ENCODE measurements at regions not wholly inside any gene's neighbourhood (a gene's known extent, or its start where the extent isn't known, plus 50 kb on each side); places are given as distances from the start of the nearest gene placed in this dataset.

DNA sequence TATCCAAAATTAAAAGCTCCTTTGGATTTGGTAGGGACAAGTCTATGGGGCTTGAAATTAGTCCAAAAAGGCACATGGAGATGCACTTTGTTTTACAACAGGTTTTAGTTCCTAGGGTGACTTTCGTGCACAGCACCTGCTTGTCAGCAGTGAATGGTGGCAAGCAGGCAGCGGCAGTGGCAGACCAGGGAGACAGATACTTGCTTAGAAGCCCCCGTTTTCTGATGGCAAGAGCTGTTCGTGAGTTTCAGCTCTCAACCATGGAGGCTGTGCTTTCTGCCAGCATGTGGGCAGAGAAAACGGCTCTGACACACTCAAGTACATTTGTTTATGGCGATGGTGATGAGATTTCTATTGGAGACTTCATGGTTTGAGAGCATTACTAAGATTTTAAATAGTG, 61.7 kb upstream of the SHH start:
- DNase-seq (ENCODE audit: low read depth): no peak

DNA sequence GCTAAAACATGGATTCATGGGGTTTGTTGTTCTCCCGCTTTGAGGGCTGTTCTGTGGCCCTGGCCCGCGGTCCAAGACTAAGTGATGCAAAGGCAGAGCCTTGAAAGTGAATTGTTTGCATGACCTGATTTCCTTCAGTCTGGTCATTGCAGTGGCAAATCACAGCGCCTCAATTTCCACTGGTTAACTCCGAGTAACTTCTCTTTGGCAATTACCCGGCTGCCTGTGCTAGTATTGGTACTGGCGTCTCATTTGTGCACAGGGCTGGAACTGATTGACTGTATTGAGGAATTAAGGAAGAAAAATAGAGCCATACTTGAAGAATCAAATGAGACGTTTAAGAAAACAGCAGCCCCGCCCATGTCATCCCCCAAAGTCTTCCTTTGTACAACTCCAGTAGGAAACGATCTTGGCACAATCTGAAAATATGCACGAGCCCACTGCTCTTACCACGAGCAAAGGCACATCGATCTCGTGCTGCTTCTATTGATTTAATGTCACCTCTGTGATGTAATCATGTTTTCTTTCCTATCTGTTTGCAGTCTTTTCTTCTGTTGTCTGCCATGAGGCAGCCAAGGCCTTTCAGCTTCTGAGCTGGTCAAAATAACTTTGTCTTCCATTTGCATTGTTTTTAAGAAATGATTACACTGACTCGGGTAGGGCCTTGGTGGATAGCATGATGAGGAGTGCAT, 60.6 kb upstream of the SHH start:
- DNase-seq (ENCODE audit: low read depth): no peak

DNA sequence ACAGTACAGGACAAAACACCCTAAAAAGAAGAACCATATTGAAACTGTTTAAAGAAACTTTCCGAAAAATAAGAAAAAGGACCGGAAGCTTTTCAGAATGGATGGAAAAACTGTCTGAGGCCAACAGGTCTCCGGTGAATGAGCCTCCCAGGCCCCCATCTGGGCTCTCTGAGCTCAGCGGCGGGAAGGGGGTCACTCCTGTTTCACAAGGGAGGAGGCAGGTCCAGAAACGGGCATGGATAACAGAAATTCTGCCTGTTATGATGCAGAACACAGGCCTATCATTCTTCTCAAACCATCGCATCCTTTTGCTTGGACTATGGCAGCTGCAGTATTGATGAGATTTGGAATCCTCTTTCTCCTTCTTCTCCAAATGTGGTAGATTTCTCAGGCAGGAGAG, 58.9 kb upstream of the SHH start:
- DNase-seq (ENCODE audit: low read depth): no peak

DNA sequence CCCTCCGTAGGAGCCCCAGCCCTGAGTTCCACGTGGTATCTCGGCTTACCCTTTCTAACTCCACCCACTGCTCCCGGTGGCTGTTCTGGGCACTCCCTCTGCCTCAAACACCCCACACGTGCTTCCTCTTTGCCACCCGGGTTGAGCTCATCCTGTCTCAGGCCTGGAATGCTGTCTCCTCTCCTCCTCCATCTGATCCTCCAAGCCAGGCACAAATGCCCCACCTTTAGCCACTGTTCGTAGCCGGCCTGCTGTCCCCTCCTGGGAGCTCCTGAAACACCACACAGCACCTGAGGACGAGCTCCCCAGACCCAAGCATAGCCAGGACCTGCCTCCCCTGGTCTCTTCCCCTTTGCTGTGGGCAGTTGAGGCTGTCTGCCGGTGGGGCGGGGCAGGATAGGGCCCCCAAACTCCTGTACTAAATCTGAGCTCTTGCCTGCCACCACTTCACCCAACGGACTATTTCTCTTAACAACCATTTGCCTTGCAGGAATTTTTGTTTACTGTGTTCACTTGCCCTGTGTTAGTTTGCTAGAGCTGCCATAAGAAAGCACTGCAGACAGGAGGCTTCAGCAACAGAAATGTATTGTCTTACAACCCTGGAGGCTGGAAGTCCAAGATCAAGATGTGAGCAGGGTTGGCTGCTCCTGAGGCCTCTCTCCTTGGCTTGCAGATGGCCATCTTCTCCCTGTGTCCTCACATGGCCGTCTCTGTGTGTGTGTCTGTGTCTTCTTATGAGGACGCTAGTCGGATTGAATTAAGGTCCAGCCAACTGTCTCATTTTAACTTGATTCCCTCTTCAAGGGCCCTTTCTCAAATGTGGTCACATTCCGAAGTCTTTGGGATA, 58.3 kb upstream of the SHH start:
- DNase-seq (ENCODE audit: low read depth): no peak

DNA sequence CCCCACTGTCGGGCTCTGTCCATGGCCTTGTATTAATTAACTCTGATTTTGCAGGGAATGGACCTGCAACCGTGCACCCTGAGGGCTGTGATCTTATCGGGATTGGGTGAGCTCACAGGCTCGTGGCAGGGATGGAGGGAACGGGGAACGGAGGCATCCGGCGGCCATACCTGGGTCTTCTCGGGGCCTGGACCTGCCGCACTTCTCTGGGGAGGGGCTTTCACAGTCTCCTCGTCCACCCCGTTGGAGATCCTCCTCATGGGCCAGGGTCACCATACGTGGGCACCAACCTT, 57.5 kb upstream of the SHH start:
- DNase-seq (ENCODE audit: low read depth): no peak

DNA sequence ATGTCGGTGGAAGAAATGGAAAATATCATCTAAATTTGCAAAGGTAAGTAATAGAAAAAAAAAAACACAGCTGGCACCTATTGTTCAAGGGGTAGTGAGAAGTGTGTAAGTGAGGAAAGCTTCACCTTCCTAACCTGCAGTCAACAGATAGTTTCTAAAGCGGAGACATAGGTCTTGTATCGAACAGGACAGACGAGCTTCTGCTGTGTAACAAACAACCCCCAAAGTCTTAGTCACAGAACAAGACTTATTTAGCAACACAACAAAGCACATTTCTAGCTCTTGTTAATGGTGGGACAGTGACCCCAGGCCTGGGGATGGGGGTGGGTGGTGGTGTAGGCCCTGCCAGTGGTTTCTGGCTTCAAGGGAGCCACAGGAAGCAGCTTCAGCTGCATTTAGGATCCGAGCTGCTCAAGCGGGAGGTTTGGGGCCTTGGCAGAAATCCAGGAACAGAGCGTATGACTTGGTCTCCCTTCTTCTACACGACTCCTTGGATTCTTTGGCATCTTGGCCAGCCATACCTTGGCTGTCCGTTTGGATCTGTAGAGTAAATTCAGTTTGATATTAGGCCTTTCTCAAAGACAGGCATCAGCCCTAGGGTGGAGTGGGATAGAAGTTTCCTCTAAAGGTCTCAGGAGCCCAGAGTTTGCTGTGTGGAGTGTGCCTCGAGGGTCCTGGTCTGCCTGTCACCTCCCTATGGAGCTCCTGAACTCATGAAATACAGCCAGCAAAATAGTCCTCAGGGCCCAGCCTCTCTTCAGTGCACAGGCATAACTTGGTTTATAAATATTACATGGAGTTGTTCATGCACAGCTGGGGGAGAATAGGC, 56.9 kb upstream of the SHH start:
- no peak for DNase-seq (ENCODE audit: low read depth)

DNA sequence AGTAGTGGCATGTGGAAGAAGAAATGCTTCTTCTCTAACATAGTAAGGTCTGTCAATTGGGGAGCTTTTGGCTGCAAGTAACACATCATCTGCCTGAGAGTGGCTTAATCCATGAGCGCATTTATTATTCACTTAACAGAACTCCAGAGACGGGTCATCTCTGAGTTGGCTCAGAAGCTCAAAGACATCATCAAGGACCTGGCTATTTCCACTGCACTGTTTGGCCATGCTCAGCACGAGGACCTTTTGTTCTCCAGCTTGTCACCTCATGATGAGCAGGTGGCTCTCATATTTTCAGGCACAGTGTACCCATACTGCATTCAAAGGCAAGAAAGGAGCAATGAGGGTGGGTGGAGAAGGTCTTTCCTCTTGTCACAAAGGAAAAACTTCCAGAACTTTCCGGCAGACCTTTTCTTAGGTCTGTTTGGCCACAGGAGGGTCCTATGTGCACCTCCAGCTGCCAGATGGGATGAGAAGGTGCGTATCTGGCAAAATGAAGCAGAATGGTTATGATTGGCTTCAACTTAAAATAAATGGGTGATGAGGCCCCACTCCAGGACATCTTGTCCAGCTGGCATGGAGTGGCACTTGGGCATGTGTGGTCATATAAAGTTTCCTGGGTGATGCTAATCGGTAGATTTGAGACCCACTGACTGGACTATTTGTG, 55.6 kb upstream of the SHH start:
- no peak for DNase-seq (ENCODE audit: low read depth)

DNA sequence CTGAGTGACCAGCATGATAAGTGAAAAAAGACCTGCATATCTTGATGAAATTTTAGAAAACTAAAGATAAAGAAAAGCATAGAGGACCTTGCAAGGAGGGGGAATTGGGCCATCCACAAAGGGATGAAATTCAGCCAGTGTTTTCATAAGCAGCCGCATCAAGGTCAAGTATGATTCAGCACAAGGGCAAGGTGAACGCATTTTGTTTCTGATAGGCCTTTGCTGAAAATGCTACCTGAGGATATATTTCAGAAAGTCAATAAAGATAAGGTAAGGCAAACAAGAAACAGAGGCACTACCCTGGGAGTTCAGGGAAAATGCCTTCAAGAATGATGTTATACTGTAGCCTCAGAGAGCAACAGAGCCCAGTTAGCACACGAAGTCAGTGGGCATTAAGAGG, 55.0 kb upstream of the SHH start:
- DNase-seq (ENCODE audit: low read depth): no peak

DNA sequence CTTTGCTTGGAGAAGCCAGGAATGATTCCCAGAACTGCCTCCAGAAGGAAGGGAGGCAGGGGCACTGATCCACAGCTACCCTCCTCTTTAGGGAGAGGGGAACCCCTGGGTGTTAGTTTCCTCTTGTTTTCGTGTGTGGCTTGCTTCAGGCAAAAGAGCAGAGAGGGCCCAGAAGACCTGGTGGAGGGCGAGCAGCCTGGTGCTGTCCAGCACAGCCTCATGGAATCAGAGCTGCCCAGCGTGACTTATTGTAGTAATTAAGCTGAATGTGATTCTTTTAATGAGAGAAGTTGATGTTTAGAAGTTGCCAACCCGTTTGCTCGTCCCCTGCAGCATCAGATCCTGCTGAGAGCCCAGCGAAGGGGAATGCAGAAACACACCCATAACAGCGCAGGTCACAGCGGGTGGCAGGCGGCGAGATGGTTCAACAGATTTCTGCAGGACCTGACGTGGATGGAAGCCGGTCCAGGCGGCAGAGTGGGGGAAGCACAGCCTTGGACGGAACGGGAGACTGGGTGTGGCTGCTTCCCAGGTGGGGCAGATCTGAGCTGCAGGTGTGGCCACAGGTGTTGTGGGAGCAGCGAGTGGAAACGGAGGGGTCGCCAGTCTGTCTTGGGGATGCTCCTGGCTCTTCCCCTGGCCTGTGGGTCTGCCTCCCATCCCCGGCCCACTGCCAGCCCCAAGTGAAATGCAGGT, 53.7 kb upstream of the SHH start:
- no peak for DNase-seq (ENCODE audit: low read depth)

DNA sequence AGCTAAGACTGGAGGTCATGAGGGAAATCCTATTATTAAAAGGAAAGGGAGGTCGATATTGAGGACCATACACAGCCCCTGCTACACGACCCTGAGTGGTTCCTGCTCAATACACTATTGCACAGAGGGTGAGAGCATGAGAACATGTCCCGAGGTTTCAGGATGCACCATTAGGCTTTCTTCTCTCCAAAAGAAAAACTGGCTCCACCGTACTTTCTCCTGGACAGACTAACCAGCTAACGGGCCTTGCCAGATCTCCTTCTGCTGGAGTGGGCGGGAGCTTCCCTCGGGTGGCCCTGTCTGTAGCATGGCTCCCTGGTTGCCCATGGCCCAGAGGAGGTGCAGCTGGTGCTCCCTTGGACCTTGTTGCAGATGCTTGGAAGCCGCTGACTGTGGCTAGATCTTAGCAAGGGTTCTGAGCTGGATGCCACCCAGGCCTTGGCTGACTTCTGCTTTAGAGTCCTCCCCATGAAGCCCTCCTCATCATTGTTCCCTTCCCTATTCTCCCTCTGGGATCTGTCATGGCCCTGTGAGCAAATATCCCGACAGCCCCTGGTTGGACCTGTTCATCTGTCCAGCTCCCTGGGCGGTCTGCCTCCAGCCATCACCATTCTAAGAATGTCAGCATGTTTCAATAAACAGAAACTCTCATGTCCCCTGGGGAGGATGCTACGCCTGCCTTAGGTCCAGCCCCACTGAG, 52.9 kb upstream of the SHH start:
- no peak for DNase-seq (ENCODE audit: low read depth)

DNA sequence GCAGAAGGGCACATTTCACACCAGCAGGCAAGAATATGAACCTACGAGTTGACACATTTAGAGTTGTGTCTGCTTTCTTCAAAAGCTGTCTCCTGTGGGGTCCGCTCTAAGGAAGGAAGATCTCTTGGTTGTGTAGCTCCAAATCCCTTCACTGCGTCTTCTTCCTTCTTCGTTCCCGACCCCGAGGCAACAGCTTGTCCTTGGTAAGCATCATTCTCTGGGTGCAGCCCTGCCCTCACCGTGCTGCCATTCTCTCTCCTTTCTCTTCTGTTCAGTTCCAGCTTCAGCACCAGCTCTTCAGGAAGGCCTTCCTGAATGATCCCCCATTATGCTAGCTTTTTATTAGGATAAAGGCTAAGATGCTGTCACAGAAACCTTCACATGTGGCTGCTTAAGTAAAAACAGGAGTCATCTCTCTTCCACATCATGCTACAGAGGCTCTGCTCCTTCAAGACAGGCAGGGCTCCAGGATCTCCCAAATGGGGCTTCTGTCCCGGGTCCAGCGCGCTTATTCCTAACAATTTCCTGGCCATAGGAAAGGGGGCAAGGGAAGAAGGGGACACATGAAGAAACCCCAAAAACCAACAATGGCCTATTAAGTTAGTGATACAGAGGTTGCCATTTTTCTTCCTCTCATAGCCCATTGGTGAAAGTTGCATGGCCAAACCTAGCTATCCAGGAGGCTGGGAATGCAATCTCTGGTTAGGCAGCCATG, 52.2 kb upstream of the SHH start:
- DNase-seq (ENCODE audit: low read depth): no peak

DNA sequence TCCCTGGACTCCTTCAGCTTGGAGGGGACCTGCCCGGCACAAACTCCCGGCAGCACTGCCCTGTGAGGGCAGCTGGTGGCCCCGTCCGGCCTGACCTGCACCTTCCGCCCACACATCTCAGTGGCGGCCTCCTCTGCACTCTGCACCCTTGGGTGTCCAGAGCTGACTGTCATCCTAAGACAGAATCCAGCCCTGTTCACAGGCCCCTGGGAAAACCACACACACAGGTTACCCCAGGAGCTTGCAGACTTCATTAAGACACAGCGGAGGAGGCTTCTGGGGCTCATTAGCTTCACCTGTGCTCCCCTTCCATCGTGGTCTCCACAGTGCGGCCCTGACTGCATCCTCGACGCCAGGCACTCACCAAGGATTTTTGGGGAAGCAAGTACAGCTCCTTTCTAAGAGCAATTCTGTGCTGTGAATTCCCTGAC, 51.5 kb upstream of the SHH start:
- DNase-seq (ENCODE audit: low read depth): no peak

DNA sequence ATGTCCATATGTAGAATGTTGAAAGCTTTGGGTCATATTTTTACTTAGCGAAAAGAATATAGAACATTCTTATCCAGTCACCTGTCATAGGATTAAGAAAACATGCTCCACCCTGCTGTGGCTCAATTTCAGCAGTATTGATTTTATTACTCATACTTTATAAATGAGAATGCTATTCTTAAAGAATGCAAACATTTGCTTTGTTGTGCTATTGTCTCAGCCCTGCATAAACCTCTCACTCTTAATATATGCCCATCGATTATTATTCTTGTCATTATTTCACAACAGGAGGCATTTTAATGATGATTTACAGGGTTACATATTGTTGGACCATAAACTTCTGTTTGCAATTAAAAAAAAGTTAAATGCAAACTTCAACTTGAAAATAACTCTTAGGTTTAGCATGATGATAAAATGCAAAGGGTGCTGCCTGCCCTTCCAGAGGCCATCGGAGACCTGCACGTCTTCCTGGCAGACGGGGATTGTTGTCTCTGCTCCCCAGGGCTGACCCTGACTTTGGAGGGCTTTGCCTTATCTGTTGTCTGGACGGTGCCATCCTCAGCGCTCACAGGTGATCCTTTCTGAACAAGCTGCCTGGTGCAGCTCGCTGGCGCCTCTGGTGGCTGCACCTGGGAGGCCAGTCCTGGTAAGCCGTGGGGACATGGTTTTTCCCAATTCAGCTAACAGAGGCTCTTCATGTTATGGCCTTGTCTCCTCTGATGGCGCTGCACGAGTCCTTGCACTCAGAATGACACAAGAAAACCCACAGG, 50.0 kb upstream of the SHH start:
- DNase-seq (ENCODE audit: low read depth): no peak
